HL-60 (cell line): ENCODE measurements at regions not wholly inside any gene's neighbourhood (a gene's known extent, or its start where the extent isn't known, plus 50 kb on each side); places are given as distances from the start of the nearest gene placed in this dataset.

Experiments used
- DNase-seq, 2 experiments: peaks; one replicate each; pipeline ENCODE4 v3.0.0-alpha.2; 2010 to 2020; ENCODE audit warnings: low read depth in 1 of 2, low spot score in 1 of 2
- H3K27ac ChIP-seq: fragments of 250-450 bp; sonication (Bioruptor Pico); replicated peaks from 2 replicates; pipeline ENCODE4 v1.5.1; 2020; ENCODE audit warnings: mild to moderate bottlenecking, moderate library complexity
- H3K27me3 ChIP-seq: fragments of 250-450 bp; sonication (Bioruptor Pico); 2 replicates; pipeline ENCODE4 v1.5.1; 2021; ENCODE audit warnings: mild to moderate bottlenecking, moderate library complexity; ENCODE audit not compliant: insufficient read depth, poor library complexity, severe bottlenecking
- H3K4me3 ChIP-seq: replicated peaks from 2 replicates; pipeline ENCODE4 v1.5.1; 2011; ENCODE audit warnings: mild to moderate bottlenecking, control low read depth, low read length; ENCODE audit not compliant: insufficient read depth
- CTCF ChIP-seq: IDR thresholded peaks from one replicate; pipeline ENCODE4 v1.5.1; 2011; ENCODE audit warnings: low read length, control low read depth, inconsistent platforms; ENCODE audit not compliant: insufficient read depth
- GABPA ChIP-seq: IDR thresholded peaks from 2 replicates; pipeline ENCODE4 v1.6.1; 2012; ENCODE audit warnings: low read depth
- POLR2AphosphoS5 ChIP-seq: IDR thresholded peaks from 2 replicates; pipeline ENCODE4 v1.6.1; 2012; ENCODE audit warnings: low read depth
- REST ChIP-seq: IDR thresholded peaks from 2 replicates; pipeline ENCODE4 v1.6.1; 2012; ENCODE audit warnings: low read depth; ENCODE audit not compliant: insufficient replicate concordance
- SPI1 ChIP-seq: IDR thresholded peaks from 2 replicates; pipeline ENCODE4 v1.6.1; 2012; ENCODE audit warnings: low read depth, mild to moderate bottlenecking, borderline replicate concordance

GRCh38 chr9:107584944-107585343 lies 95.4 kb upstream of the KLF4 start:
- DNase-seq: no peak
- H3K27ac ChIP-seq: no peak overlapping the region
- TF ChIP-seq POLR2AphosphoS5: no peak
- no peak for TF ChIP-seq GABPA
- no peak for TF ChIP-seq REST
- no peak for TF ChIP-seq CTCF
- TF ChIP-seq SPI1: no peak
- no peak overlapping the region for H3K4me3 ChIP-seq
- H3K27me3 ChIP-seq: no peaks in the 10 kb centered on the region

GRCh38 chr9:107584186-107584585 lies 94.6 kb upstream of the KLF4 start:
- Histone ChIP-seq H3K4me3 (no peak overlapping the region), H3K27ac (no peak overlapping the region), H3K27me3 (no peaks in the 10 kb centered on the region)
- TF ChIP-seq CTCF: no peak
- DNase-seq: no peak

GRCh38 chr9:107577140-107577776 lies 87.7 kb upstream of the KLF4 start:
- no peak for DNase-seq
- TF ChIP-seq SPI1: no peak
- TF ChIP-seq POLR2AphosphoS5: no peak
- no peak for TF ChIP-seq CTCF
- no peak for TF ChIP-seq GABPA
- TF ChIP-seq REST: no peak
- Histone ChIP-seq H3K27me3 (no peaks in the 10 kb centered on the region), H3K4me3 (no peak overlapping the region), H3K27ac (no peak overlapping the region)

- TF ChIP-seq POLR2AphosphoS5: no peak
- no peak for TF ChIP-seq GABPA
- no peak for TF ChIP-seq REST
- TF ChIP-seq SPI1: no peak
- TF ChIP-seq CTCF: no peak
- Histone ChIP-seq H3K27ac (no peak overlapping the region), H3K27me3 (no peaks in the 10 kb centered on the region), H3K4me3 (no peak overlapping the region)
- no peak for DNase-seq
These were observed 81.6 kb upstream of the KLF4 start for GRCh38 chr9:107571148-107571547.
